ENCODE measurements at regions not wholly inside any gene's neighbourhood (a gene's known extent, or its start where the extent isn't known, plus 50 kb on each side); places are given as distances from the start of the nearest gene placed in this dataset.

- H3K4me3 ChIP-seq (ENCODE audit: low read length) = no peak overlapping the region
- H3K36me3 ChIP-seq (ENCODE audit: insufficient read depth, low read length) = no peaks in the 10 kb centered on the region
- no peaks in the 10 kb centered on the region for H3F3A ChIP-seq (ENCODE audit: insufficient read depth, low read length, poor library complexity, severe bottlenecking)
- H3K4me2 ChIP-seq (ENCODE audit: low read length) = no peak overlapping the region
- no peak for TF ChIP-seq EZH2 (IDR thresholded peaks at IDR 0.05; ENCODE audit: borderline replicate concordance, insufficient read depth, low read length, poor library complexity, severe bottlenecking)
- TF ChIP-seq SMC3 (conservative IDR thresholded peaks at IDR 0.05; ENCODE audit: poor library complexity) = no peak
- TF ChIP-seq TAF1 (IDR thresholded peaks at IDR 0.05; ENCODE audit: low read depth) = no peak
- H3K27me3 ChIP-seq (ENCODE audit: insufficient read depth, low read depth, low read length) = peaks cover 4% of the 10 kb centered on the region
- H2AFZ ChIP-seq (ENCODE audit: low read depth, low read length) = no peak overlapping the region
- H4K20me1 ChIP-seq (ENCODE audit: insufficient read depth) = no peaks in the 10 kb centered on the region
- no peak overlapping the region for H3K9ac ChIP-seq (ENCODE audit: low read length)
- H3K9me2 ChIP-seq (ENCODE audit: insufficient read depth, low read length) = no peaks in the 10 kb centered on the region
- H3K27ac ChIP-seq (ENCODE audit: low read length) = no peak overlapping the region
- no peaks in the 10 kb centered on the region for H3K79me2 ChIP-seq (replicated peaks; ENCODE audit: insufficient read depth, low read length)
- H3K9me3 ChIP-seq (ENCODE audit: low read length) = no peaks in the 10 kb centered on the region
Observed at GRCh38 chr7:35450456-35451214, 196.7 kb upstream of the TBX20 start.

GRCh38 chr7:35448486-35448885 lies 194.6 kb upstream of the TBX20 start:
- TF ChIP-seq CTCF (IDR thresholded peaks at IDR 0.05; ENCODE audit: poor library complexity, severe bottlenecking) = no peak
- no peaks in the 10 kb centered on the region for H3K36me3 ChIP-seq (ENCODE audit: insufficient read depth, low read length)

DNA sequence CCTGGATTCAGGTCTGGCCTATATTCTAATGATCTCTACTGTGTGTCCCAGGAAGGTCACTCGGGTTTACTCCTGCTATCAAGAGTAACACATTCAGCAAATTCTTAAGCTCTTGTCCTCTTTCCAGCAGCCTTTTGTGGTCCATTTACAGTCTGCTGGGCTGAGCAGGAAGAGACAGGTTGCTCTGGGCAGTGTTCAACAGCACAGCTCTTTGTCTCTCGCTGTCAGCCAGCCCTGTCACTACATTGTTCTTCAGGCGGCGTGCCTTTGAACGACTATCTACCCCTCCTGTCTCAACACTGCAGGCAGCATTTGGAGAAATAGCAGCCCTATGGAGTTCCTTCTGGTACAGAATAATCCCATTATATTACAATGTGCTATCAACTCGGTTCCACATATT lies 192.2 kb upstream of the TBX20 start:
- Histone ChIP-seq H3K4me3 (ENCODE audit: low read length) (no peak overlapping the region), H3K9ac (ENCODE audit: low read length) (no peak overlapping the region), H3K9me3 (ENCODE audit: low read length) (no peaks in the 10 kb centered on the region), H3K27ac (ENCODE audit: low read length) (no peak overlapping the region), H3F3A (ENCODE audit: insufficient read depth, low read length, poor library complexity, severe bottlenecking) (no peaks in the 10 kb centered on the region), H3K36me3 (ENCODE audit: insufficient read depth, low read length) (no peaks in the 10 kb centered on the region), H3K79me2 (replicated peaks; ENCODE audit: insufficient read depth, low read length) (no peaks in the 10 kb centered on the region), H4K20me1 (ENCODE audit: insufficient read depth) (no peaks in the 10 kb centered on the region), H3K27me3 (ENCODE audit: insufficient read depth, low read depth, low read length) (no peaks in the 10 kb centered on the region), H2AFZ (ENCODE audit: low read depth, low read length) (no peak overlapping the region), H3K9me2 (ENCODE audit: insufficient read depth, low read length) (no peaks in the 10 kb centered on the region), H3K4me2 (ENCODE audit: low read length) (no peak overlapping the region)
- TF ChIP-seq RAD21 (conservative IDR thresholded peaks at IDR 0.05) = no peak
- TF ChIP-seq MXI1 (conservative IDR thresholded peaks at IDR 0.05; ENCODE audit: poor library complexity, severe bottlenecking) = no peak
- no peak for TF ChIP-seq REST (IDR thresholded peaks at IDR 0.05; ENCODE audit: borderline replicate concordance)
- TF ChIP-seq POLR2AphosphoS5 (IDR thresholded peaks at IDR 0.05) = no peak
- no peak for TF ChIP-seq TAF1 (IDR thresholded peaks at IDR 0.05; ENCODE audit: low read depth)
- TF ChIP-seq EP300 (conservative IDR thresholded peaks at IDR 0.05; ENCODE audit: poor library complexity, severe bottlenecking) = no peak
- no peak for TF ChIP-seq SMC3 (conservative IDR thresholded peaks at IDR 0.05; ENCODE audit: poor library complexity)
- no peak for TF ChIP-seq CTCF (IDR thresholded peaks at IDR 0.05; ENCODE audit: poor library complexity, severe bottlenecking)
- TF ChIP-seq EZH2 (IDR thresholded peaks at IDR 0.05; ENCODE audit: borderline replicate concordance, insufficient read depth, low read length, poor library complexity, severe bottlenecking) = no peak

More at GRCh38 chr7:35448486-35448885, 194.6 kb upstream of the TBX20 start:
- Histone ChIP-seq H3K27ac (ENCODE audit: low read length) (no peak overlapping the region), H4K20me1 (ENCODE audit: insufficient read depth) (no peaks in the 10 kb centered on the region), H3F3A (ENCODE audit: insufficient read depth, low read length, poor library complexity, severe bottlenecking) (no peaks in the 10 kb centered on the region), H3K9me2 (ENCODE audit: insufficient read depth, low read length) (no peaks in the 10 kb centered on the region), H2AFZ (ENCODE audit: low read depth, low read length) (no peak overlapping the region), H3K4me2 (ENCODE audit: low read length) (no peak overlapping the region), H3K4me3 (ENCODE audit: low read length) (no peak overlapping the region), H3K9ac (ENCODE audit: low read length) (no peak overlapping the region), H3K79me2 (replicated peaks; ENCODE audit: insufficient read depth, low read length) (no peaks in the 10 kb centered on the region), H3K9me3 (ENCODE audit: low read length) (no peaks in the 10 kb centered on the region), H3K27me3 (ENCODE audit: insufficient read depth, low read depth, low read length) (no peaks in the 10 kb centered on the region)
